GM04504 (cell line): ENCODE measurements at regions not wholly inside any gene's neighbourhood (a gene's known extent, or its start where the extent isn't known, plus 50 kb on each side); places are given as distances from the start of the nearest gene placed in this dataset.

Experiments
- DNase-seq: peaks from one replicate; pipeline ENCODE4 v3.0.0-alpha.2; 2012; ENCODE audit warnings: low read depth

DNA sequence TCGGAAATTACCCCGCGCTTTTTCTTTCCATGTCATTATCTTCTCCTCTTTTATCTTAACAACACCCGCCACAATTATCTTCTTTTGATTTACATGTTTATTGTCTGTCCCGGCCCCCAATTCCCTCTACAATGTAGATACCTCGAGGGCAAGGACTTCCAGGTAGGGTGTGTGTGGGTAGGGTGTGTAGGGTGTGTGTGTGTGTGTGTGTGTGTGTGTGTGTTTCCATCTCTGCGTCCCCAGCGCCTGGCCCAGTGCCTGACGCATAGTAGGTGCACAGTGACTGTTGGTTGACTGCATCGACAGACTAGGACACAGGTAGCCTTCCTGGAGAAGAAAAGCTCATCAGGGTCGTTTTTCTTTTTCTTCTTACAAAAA lies 103.1 kb downstream of the UCHL1 start:
- no peak for DNase-seq

DNA sequence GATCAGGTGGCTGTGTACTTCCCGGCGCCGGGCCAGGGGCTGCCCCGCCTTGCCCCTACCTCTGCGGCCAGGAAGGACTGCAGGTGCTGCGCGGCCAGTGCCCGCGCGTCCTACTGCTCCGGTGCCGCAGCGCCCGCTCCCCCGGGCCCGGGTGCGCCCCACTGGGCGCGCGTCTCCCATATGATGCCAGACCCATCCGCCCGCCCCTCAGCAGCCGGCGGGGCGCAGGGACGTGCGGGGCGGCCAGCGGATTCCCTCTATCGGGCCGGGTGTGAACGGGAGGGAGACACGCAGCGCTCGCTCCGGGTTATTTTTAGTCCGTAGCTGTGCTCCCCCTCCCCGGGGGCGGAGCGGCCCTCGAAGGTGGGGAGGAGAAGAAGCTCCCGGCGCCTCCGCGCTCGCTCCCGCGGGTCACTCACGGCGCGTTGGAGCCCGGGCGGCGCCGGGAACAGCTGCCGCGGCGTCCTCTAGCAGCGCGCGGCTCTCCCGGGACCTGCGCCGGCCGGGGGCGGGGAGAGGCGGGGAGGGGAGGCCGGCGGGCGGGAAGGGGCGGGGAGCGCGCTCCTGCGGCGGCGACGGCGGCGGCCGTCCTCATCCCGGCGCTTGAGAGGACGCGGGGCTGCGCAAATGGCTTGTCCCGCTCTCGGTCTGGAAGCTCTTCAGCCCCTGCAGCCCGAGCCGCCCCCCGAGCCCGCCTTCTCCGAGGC lies 103.6 kb downstream of the UCHL1 start:
- peak; percentile 35 for DNase-seq

DNA sequence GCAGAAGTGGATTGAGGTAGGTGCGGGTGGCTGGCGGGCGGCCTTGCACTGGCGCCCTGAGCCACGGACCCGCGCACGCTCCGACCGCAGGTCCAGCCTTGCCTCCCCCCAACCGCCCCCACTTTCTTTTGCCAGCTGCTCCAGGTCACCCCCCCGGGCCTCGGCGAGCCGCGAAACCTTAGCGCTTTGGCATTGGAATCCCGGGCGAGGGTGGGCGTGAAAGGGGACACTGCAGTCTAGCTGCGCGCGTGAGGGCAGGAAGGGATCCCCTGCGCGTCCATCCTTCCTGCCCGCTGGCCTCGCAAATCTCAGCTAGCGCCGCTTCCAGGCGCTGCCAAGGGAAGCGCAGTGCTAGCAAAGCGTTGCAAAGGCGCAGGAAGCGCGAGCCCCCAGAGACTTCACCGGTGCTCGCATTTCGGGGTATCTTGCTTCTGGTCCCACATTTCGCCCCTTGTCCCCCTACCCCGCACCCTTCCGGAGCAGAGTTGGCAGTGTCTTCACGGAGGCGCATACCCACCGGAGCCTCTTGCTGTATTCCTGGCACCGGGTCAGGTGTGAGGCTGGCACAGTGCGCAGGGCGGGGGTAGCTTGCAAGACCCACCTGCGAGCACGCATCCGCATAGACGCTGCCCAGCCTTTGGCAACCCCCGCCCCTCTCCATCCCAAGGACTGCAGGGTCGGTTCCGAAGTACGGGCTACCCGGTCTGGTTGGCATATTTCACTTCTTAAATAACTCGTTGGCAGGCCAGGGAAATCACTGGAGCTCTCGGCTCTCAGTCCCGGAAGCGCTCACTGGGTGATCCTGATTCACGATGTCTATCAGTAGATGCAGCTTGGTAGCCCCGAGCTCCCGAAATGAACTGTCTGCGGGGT lies 104.4 kb downstream of the UCHL1 start:
- no peak for DNase-seq

DNA sequence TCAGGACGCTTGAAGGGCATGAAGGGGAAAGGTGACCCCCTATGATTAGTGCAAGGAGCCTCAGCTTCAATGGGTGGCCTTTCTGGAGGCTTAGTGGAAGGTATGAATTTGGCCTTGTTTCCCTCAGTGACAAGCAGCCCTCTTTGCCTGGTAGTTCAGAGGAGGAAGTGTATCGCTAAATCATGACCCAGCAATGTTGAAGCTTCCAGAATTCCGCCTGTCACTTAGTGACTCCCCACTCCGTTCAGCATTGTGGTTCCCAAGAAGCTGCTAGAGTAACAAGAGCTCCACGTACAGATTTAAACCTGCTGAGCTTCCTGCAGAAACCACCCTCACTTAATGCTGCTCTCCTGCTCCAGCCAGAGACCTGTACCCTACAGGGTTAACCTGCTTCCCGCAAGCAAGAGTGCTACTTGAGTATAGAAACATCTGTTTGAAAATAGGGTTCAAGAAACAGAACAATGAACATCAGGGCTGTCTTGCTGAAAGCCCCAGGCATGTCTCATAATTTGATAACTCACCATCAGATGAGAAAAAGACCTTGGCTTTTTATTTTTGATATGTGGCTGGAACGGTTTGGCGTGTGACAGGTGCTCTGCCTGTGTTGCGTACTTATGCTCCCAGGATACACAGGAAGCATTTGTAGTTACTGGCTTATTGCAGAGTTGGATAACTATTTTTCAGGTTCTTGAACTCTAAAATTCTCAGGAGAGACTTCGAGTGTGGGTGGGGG lies 105.2 kb downstream of the UCHL1 start:
- DNase-seq: no peak

DNA sequence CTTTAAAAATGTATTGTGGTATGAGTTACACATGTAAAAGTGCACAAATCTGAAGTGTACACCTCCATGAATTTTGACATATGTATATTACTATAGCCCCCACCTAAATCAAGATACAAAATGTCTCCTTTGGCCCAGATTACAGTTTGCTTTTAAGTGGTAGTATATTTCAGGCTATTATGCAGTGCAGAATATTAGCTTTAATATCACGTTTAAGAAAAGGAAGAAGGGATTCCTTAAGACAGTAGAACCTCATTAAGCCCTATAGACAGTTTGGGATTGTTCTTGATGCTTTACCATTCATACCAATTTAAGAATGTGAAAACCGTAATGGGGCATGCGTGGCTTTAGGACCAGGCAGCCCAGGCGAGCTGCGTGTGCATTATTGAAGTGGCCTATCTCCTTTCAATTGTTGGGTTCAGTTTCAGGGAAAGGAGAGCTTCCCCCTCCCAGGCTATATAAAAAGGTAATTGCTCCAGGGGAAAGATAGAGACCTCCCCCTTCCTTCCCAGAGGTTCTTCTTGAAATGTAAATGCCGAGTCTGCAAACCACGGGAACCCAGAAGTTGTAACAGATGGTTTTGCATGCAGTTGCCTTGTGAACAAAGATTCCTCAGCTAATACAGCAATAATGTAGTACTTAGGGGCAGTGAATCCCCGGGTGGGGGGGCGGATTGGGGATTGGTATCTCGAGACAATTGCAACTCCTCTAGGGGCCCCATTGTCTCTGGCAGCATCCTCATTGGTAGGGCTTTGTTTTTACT lies 106.1 kb downstream of the UCHL1 start:
- no peak for DNase-seq

DNA sequence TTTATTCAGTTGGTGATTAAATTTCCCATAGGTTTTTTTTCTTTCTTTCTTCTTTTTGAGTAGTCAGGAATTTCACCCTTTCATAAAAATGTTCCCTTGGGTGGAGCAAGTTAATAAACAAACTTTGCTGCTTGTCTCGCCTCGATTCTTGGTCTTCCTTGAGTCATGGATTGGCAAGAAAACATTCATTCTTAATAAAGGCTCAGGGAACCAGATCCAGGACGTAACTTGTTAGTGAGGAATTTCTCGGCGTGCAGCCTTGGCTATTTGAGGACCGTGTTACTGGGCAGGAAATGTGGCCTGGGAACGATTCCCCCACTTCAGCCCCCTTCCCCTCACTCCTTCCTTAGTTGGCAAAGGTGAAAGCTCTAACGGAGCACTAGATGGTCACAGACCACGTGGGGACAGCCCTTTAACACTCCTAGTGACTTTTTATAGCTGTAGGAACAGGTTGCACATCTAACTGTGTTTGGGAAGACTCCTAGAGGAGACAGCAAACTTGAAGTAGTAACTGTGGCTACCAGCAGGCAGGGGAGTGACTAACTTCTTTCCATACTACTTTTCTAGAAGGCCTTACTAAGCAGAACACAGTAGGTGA lies 106.8 kb downstream of the UCHL1 start:
- DNase-seq: peak; percentile 76

DNA sequence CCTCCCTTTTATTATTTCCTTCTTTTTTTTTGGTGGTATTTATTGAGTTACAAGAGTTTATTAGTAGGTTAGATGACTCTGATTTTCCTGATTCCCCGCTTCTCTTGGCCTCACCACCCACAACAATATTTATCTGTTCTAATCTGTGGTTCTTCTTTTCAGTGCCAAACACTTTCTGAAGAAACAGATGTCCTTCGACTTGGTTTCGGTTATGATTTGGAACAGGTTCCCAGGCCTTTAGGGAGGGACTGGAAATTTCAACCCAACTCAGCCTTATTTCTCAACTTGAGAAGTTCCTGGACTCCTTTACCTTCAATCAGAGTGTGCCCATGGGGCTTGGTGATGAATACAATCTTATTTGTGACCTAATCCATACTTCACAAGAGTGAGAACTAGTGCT lies 108.1 kb downstream of the UCHL1 start:
- peak; percentile 25 for DNase-seq

DNA sequence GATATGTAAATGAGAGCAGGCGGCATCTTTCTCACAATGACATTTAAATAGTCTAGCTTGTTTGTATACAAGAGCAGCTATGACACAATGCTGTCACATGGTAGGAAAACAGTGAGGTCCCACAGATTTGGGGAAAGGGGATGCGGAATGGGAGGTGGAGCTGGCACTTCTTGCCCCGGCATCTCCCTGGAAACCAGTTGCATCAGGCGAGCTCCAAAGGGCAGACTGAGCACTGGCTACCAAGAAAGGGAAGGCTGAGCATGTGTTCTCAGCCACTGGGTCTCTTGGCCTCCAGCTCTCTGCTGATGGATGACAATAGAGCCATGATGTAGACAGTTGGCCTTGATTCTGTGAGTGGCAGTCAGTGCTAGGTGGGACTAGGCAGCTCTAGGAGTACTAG lies 109.0 kb downstream of the UCHL1 start:
- DNase-seq: no peak

DNA sequence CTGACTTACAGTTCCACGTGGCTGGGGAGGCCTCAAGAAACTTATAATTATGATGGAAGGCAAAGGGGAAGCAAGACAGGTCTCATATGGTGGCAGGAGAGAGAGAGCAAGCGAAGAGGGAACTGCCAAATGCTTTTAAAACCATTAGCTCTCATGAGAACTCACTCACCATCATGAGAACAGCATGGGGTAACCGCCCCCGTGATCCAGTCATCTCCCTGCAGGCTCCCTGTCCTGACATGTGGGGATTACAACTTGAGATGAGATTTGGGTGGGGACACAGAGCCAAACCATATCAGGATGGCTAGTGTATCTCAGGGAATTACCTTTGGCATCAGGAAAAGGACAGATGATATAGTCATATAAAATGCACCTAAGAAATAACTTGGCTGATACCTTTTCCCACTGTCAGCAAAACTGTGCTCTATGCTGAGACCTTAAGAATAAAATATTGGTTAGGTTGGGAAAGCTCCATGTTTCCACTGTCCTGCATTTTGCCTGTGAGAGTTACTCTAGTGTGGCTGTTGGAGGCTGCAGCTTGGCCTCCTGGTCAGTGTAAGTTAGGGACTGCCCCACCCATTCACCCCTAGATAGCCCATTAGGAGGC lies 110.3 kb downstream of the UCHL1 start:
- DNase-seq: no peak

DNA sequence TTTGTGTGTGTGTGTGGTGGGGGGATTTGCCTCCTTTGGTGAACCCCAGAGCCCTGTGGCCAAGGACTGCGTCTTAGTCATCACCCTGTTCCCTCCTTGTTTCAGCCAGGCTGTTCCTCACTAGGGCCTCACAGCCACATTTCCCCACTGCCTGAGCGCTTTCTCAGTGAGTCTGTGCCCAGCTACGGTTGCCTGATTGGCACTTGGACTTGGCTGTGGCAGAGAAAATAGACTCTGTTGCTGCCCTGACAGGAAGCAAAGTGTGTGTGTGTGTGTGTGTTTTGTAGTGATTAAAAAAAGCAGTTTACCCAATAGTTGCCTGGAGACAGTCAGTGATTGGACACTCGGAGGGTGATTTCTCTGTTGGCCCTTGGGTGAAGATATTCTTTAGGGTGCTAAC lies 113.0 kb downstream of the UCHL1 start:
- no peak for DNase-seq

DNA sequence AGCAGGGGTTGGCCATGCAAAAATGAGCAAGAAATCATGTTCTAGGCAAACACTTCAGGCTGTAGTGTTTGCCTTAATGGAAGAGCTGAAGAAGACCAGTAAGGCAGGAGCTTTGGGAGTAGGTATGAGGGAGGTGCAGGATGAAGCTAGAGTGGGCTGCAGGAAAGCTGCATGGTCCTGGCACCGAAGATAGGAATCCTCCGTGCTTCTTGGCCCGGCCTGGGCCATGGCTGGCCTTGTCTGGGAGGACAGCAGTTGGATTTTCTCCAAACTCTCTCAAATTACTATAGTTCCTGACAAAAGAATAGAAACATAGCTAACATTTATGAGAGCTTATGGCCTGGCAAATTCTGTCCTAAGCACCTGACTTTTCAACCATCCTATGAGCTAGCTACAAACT lies 116.5 kb downstream of the UCHL1 start:
- DNase-seq: no peak

DNA sequence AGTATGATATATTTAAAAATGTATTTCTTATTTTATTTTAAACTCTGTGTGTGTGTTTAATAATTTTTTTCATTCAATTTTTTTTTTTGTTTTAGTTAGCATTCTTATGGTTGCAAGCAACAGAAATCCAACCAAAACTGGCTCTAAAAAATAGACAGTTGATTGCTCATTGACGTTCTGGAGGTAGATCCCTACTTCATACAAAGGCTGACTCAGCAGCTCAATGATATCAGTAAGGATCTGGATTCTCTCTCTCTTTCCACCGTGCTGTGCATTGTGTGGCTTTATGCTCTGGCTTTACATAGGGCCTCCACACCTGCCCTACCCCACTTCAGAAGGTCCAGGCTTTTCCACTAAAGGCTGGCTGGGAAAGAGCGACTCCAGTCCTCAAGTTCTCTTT lies 117.8 kb downstream of the UCHL1 start:
- no peak for DNase-seq

DNA sequence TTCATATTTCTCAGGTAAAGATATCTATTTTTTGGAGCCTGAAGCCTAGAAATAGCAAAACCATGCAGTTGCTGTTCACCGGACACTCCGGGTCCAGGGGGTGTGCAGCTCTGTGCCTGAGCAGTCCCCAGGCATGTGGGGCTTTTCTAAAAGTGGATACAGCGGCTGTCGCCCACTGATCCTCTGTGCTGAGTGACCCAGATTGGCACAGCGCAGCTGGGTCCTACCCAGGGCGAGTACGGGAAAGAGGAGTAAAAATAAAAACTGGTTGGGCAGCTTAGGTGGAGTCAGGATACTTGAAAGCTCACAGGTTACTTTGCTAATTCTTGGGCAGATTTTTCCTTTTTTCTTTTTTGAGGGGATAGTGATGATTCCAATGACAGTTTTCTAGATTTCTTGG lies 118.8 kb downstream of the UCHL1 start:
- DNase-seq: no peak

DNA sequence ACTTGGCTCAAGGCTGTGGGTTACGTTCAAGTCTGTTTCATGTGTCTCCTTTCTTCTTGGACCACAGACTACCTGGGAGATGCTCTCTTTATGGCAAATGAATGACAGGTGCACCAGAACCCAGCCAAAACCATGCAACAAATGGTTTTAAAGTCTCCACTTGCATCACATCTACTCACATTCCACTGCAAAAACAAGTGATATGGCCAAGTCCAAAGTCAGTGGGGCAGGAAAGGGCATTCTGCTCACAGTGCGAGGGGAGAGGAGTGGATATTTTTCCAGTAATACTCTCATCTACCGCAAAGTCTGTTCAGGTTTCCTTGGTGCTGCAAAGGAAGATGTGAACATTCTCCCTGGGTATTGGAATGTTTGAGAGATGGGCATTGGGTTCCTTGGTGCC lies 120.5 kb downstream of the UCHL1 start:
- DNase-seq: no peak

DNA sequence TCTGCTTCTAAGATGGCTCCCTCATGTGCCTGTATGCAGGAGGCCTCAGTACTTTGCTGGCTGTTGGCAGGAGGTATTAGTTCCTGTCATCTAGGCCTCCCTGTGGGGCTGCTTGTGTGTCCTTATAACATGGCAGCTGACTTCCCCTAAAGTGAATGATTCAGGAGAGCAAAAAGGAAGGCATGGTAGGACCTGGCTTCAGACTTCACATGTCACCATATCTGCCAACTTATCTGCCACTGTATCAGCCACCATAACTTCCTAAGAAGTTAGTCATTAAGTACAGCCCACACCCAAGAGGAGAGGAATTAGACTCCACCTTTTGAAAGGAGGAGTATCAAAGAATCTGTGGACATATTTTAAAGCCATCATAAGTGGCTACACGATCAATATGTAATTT lies 122.5 kb downstream of the UCHL1 start:
- no peak for DNase-seq

DNA sequence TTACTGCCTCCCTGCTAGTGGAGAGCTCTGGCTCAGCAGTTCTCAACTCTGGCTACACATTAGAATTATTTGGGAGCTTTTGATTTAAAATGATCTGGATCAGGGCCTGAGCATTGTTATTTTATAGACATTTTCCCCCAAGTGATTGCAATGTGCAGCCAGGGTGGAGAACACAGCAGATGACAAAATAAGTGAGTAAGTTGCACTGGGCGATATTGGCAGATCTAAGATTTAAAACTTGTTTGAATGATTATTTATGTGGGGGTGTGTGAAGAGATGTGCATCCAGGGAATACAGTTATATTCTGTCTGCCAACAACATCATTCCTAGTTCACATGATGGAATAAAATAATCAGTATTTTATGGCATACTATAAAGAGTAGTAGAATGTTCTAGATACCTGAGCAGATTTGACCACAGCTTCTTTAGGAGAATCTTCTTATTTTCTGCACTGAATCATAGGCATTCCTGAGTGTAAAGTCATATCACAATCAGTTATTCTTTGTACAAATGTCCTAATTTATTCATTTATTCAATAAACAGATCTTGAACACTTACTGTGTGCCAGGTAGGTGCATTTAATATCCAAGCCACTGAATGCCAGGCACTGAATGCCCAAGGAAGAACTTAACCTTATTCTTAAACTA lies 123.9 kb downstream of the UCHL1 start:
- no peak for DNase-seq

DNA sequence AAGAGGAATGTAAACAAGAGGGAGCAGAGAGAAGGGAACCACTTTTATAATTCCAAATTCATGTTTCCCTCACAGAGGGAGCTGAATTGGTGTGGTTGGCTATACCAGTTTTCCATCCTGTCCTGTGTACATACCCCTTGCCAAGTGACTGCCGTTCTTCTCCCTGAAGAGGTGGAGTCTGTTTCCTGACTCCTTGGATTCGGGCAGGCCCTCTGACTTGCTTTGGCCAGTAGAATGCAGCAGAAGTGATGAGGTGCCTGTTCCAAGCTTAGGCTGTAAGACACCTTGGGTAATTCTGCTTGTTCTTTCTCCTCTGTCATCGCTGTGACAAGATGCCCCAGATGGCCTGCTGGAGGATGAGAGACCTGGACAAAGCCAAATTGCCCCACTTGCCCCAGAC lies 124.7 kb downstream of the UCHL1 start:
- no peak for DNase-seq

DNA sequence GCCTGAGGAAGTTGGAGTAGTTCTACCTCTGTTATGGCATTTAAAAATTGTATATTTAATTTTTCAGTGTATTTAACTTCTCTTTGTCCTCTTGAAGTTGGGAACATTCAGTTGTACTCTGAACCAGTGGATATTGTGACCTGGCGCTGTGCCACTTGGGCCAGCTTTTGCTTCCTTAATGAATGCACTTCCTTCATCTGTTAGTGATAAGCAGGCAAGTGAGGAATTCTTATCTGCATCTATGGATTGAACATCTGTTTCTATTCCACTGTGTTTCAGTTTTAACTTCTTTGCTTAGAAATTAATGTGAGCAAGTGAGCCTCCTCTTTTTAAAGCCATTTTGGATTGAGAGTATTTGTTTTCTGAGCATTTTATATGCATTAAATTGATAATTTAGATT lies 128.3 kb downstream of the UCHL1 start:
- no peak for DNase-seq

DNA sequence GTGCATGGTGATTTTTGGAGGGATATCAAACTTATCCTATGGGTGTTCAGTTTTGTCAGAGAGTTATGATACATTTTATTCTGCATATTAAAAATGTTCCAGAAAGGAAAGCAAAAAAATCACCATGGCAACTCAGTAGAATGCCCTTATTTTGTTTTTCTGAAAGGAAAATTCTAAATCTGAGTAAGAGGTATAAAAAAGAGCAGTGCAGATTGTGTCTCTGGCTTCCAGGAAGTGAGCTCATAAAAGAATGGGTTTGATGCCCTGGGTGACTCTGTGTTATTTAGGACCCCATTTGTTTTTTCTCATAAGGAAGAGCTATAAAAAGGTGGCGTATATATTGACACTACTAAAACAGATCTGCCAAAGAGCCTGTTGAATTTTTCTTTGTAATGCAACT lies 128.8 kb downstream of the UCHL1 start:
- DNase-seq: no peak

DNA sequence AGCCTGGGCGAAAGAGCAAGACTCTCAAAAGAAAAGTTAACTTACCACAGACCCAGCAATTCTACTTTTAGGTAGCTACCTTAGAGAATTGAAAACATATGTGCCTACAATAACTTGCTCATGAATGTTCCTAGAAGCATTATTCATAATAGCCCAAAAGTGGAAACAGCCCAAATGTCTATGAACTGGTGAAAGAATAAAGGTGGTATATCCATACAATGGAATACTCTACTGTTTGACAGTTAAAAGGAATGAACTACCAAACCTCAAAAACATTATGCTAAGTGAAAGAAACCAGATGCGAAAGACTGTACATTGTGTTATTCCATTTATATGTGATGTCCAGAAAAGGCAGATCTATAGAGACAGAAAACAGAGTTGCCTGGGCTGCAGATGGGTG lies 131.4 kb downstream of the UCHL1 start:
- no peak for DNase-seq

DNA sequence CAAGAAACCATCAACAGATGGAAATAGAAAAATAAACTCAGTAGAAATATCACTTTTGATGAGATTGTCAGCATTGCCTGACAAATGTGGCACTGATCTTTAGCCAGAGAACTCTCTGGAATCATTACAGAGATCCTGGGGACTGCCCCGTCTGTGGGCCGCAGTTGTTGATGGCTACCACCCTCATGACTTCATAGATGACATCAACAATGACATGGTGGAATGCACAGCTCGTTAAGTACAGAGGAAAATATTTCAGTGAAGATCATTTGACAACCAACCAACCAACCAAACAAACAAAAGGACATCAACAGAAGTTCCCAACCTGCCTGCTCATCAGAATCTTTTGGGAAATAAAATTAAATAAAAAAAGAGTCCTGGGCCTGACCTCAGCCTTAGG lies 132.6 kb downstream of the UCHL1 start:
- DNase-seq: no peak
